OCI-LY7 (cell line): ENCODE measurements at regions not wholly inside any gene's neighbourhood (a gene's known extent, or its start where the extent isn't known, plus 50 kb on each side); places are given as distances from the start of the nearest gene placed in this dataset.

Experiments
- CTCF ChIP-seq: fragments of 200-600 bp; sonication (generic); conservative IDR thresholded peaks from 2 replicates; pipeline ENCODE4 v1.5.1; 2014; ENCODE audit warnings: mild to moderate bottlenecking, antibody characterized with exemption, low read length, moderate library complexity, mixed read lengths
- EZH2phosphoT487 ChIP-seq: fragments of 200-600 bp; sonication (generic); IDR thresholded peaks from 2 replicates; pipeline ENCODE4 v1.6.1; 2018; ENCODE audit warnings: low read depth, borderline replicate concordance, mild to moderate bottlenecking, mixed run types, antibody characterized with exemption, low read length, moderate library complexity, mixed read lengths

- TF ChIP-seq CTCF (no peak), EZH2phosphoT487 (no peak)
These were observed 71.5 kb upstream of the PAGE3 start for GRCh38 chrX:55336176-55336575.
